ENCODE measurements at regions not wholly inside any gene's neighbourhood (a gene's known extent, or its start where the extent isn't known, plus 50 kb on each side); places are given as distances from the start of the nearest gene placed in this dataset.

DNA sequence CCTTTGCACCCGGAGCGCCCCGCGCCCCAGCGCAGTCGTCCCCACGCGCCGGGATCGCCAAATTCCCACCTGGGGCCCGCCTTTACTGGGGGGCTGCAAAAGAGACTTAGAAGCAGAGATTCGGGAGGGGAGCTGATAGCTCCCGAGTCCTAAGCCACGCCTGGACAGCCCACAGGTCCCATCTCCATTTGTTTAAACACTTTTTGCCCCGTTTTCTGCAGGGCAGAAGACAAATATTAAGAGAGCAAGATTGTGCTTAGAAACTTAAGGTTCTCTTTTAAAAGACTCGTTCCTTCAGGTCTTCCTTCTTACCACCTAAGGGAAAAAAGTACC lies 299.1 kb upstream of the NFE2L3 start:
- DNase-seq (ENCODE audit: low read depth in 2 of 2, low spot score in 1 of 2), result no peak

DNA sequence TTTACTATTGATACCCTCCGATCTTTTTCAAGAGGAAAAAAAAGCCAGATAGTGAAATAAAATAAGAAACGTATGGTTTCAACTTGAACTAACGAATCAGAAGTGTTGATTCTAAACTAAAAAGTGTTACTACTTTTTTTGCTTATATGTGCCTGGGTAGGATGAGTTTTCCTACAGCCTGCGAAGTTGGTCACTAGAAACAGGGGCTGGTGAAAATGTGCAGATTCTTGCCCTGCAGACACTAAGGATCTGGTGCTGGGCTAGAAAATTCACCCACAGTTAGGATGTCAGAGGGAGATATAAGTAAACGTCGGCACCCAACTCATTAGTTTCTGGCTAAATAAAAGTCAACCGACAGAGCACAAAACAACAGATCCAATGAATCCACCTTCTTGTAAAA lies 298.7 kb upstream of the NFE2L3 start:
- DNase-seq (ENCODE audit: low read depth in 2 of 2, low spot score in 1 of 2), result no peak

GRCh38 chr7:25854059-25854458 lies 297.9 kb upstream of the NFE2L3 start:
- no peak for DNase-seq (ENCODE audit: low read depth in 2 of 2, low spot score in 1 of 2)

DNA sequence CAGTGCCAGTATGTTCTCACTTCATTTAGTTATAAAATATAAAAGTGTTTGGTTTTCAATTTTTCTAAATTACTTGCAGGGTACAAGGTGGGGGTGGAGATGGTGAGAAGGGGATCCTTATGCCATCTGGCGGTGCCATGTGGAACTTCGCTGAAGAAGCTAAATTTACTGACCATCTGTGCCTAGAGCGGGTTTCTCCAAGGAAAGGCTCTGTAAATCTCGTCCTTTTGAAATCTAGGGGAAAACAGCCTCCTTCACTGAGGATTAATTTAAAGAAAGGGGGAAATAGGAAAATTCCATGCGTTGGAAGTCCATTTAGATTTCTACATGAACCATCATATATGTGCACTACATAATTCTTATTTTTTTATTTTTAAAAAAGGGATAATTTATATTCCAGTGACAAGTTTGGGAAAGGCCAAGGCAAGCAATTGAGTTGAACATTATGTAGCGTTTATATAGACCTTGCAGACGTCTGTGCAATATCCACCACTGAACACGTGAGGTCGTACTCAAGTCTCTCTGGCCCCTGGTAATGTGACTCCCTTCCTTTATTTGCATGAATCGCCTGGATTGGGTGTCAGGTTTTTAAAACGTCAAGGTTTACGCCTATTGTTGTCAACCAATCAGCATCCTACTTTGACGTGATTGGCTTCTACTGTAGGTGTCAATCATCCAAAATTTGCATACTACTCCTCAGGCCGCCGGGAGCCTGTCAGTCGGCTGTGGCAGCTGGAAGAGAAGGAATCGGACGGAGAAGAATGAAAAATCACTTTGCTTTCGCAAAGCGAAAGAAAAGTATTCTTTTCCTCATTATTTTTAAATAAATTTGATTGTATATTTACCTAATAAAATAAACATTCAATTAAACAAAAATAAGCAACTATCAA lies 297.1 kb upstream of the NFE2L3 start:
- DNase-seq (ENCODE audit: low read depth in 2 of 2, low spot score in 1 of 2), result no peak

GRCh38 chr7:25855854-25856782 lies 295.9 kb upstream of the NFE2L3 start:
- no peak for DNase-seq (ENCODE audit: low read depth in 2 of 2, low spot score in 1 of 2)

GRCh38 chr7:25857376-25858067 lies 294.5 kb upstream of the NFE2L3 start:
- no peak for DNase-seq (ENCODE audit: low read depth in 2 of 2, low spot score in 1 of 2)

DNA sequence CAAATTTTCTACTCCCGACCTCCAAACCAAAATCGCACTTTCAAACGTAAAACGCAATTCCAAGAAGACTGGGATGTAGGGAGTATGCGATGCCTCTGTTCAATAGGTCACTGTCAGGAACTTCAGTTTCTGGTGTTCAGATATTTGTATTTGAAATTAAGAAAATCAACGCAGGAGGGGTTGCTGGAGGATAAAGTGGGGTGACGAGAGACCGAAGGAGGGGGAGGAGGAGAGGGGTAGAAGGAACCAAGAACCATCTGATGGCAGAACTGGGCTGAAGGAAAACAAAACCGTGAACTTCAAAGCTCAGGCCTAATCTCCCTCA lies 293.8 kb upstream of the NFE2L3 start:
- DNase-seq (ENCODE audit: low read depth in 2 of 2, low spot score in 1 of 2), result no peak

- no peak for DNase-seq (ENCODE audit: low read depth in 2 of 2, low spot score in 1 of 2)
These were observed 293.2 kb upstream of the NFE2L3 start for GRCh38 chr7:25858525-25859411.

- no peak for DNase-seq (ENCODE audit: low read depth in 2 of 2, low spot score in 1 of 2)
These were observed 292.4 kb upstream of the NFE2L3 start for GRCh38 chr7:25859412-25860274.

GRCh38 chr7:25860275-25861163 lies 291.5 kb upstream of the NFE2L3 start:
- DNase-seq (ENCODE audit: low read depth in 2 of 2, low spot score in 1 of 2), result no peak

DNA sequence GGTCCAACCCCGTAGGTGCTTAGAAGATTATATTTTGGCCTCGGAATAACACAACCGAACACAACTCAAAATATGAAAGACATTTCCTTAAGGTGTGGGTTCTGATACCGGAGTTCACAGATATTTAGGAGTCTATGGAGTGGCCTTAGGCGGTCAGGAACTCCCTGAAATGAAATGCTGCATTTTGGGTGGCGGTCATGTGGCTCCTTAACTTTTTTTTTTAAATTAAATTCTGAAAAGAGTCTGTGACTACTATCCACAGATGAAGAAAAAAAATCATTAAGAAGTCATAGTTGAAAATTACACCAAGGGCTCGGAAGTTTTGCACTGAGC lies 290.9 kb upstream of the NFE2L3 start:
- DNase-seq (ENCODE audit: low read depth in 2 of 2, low spot score in 1 of 2), result no peak

DNA sequence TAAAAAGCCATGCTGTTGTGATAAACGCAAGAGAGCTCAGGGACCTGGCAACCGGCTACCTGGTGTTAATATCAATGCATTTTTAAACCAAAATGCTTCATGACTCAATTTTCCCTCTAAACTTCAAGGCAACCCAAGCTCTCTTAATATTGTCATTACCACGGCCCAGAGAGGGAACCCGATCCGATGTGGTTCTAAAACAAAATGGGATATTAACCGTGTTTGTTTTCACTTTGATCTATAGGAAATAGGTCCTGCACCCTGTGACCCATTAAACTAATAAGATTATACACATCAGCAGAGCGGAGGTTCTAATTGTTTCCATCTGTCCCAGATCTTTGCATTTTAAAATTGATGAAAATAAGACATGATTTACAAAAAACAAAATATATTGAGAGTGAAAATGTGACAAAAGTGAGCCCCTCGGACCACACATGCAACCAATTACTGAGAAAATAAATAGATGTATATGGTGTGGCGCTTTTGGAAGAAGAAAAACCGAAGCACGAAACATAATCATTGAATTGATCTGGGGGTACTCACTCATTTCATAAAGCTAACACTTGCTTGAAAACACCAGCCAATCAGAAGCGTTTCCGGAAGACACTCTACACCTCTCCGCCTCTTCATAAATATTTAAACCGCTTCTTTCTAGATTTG lies 290.3 kb upstream of the NFE2L3 start:
- no peak for DNase-seq (ENCODE audit: low read depth in 2 of 2, low spot score in 1 of 2)

- DNase-seq (ENCODE audit: low read depth in 2 of 2, low spot score in 1 of 2), result peak; percentile 35 to 37
These were observed 289.6 kb upstream of the NFE2L3 start for GRCh38 chr7:25862261-25863004.

DNA sequence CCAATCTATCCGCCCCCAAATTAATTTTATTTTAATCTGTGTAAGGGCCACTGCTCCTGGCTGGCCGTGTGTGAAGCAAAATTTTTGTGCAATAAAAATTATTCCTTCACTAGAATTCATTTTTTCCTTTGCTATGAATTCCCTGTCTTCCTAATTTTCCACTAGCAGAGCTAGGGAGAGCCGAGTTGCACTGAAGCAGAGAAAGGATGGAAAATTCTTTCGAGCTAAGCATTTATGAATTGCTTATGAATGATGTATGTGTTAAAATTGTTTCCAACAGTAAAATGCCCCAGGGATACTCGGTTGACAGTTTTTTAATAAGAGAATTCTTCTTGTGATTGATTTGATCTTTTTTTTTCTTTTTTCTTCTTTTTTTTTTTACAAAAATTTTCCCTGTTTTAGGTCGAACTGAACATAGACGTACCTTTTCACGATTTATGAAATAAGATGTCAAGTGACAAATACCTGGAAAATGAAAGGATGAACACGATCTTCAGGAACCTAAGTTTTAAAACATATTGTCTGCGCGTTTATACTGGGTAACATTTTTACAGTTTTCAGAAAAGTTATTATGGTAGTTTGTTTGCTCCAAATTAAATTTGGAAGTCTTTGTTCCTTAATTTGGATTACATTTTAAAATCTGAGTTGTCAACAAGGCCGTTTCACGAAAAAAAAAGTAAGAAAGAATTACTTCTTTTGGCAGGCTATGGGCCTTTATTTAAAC lies 288.8 kb upstream of the NFE2L3 start:
- no peak for DNase-seq (ENCODE audit: low read depth in 2 of 2, low spot score in 1 of 2)

GRCh38 chr7:25863729-25864110 lies 288.3 kb upstream of the NFE2L3 start:
- DNase-seq (ENCODE audit: low read depth in 2 of 2, low spot score in 1 of 2), result no peak

GRCh38 chr7:25864511-25864910 lies 287.5 kb upstream of the NFE2L3 start:
- DNase-seq (ENCODE audit: low read depth in 2 of 2, low spot score in 1 of 2), result no peak
